Caco-2 (cell line): ENCODE measurements at regions not wholly inside any gene's neighbourhood (a gene's known extent, or its start where the extent isn't known, plus 50 kb on each side); places are given as distances from the start of the nearest gene placed in this dataset.

Experiments
- BruUV-seq: library from RNA; stranded (reverse); fragments of 400-500 nt; replicated peaks from 2 replicates; lab custom pipeline; 2021; lab: Mats Ljungman, UMichigan
- CTCF ChIA-PET: fragments of 300-600 bp; sonication (Branson Sonifier 250); formaldehyde crosslinking; loops from one replicate; lab custom pipeline; 2022; ENCODE audit warnings: antibody characterized with exemption; lab: Charles Lee
- POLR2A ChIA-PET: fragments of 300-600 bp; sonication (Branson Sonifier 250); formaldehyde crosslinking; loops from one replicate; lab custom pipeline; 2022; ENCODE audit warnings: antibody characterized with exemption; lab: Charles Lee
- DNase-seq, 2 experiments: peaks; one replicate each; pipeline versions ENCODE4 v3.0.0 to v3.0.0-alpha.2; 2020 to 2022
- H3K27me3 ChIP-seq: replicated peaks from 2 replicates; pipeline ENCODE4 v1.6.0; 2011; ENCODE audit warnings: low read length; ENCODE audit not compliant: control insufficient read depth, insufficient read depth
- H3K36me3 ChIP-seq: 2 replicates; pipeline ENCODE4 v1.5.1; 2011; ENCODE audit warnings: low read length; ENCODE audit not compliant: control insufficient read depth, insufficient read depth
- H3K4me1 ChIP-seq: fragments of 250-450 bp; sonication (Bioruptor Pico); 2 replicates; pipeline ENCODE4 v1.5.1; 2020; ENCODE audit warnings: mild to moderate bottlenecking
- H3K4me3 ChIP-seq: 2 replicates; pipeline ENCODE4 v1.5.1; 2011; ENCODE audit warnings: low read depth, mild to moderate bottlenecking, control low read depth, low read length
- H3K9me3 ChIP-seq: fragments of 250-450 bp; sonication (Bioruptor Pico); 2 replicates; pipeline ENCODE4 v1.5.1; 2020; ENCODE audit warnings: mild to moderate bottlenecking, moderate library complexity
- H3K27ac Mint-ChIP-seq: one replicate; pipeline ENCODE4 v1.8.0; 2022; ENCODE audit warnings: mixed read lengths; ENCODE audit not compliant: unreplicated experiment
- H3K27me3 Mint-ChIP-seq: one replicate; pipeline ENCODE4 v1.8.0; 2022; ENCODE audit warnings: mixed read lengths; ENCODE audit not compliant: insufficient read depth, unreplicated experiment
- H3K36me3 Mint-ChIP-seq: one replicate; pipeline ENCODE4 v1.8.0; 2022; ENCODE audit warnings: mild to moderate bottlenecking, mixed read lengths; ENCODE audit not compliant: insufficient read depth, unreplicated experiment
- H3K4me1 Mint-ChIP-seq: one replicate; pipeline ENCODE4 v1.8.0; 2022; ENCODE audit warnings: low read depth, mixed read lengths; ENCODE audit not compliant: unreplicated experiment
- H3K4me3 Mint-ChIP-seq: one replicate; pipeline ENCODE4 v1.8.0; 2022; ENCODE audit warnings: mild to moderate bottlenecking, moderate library complexity, mixed read lengths; ENCODE audit not compliant: unreplicated experiment
- H3K9me3 Mint-ChIP-seq: one replicate; pipeline ENCODE4 v1.8.0; 2022; ENCODE audit warnings: mixed read lengths; ENCODE audit not compliant: unreplicated experiment
- CTCF ChIP-seq, 2 experiments: fragments of 200-600 bp in 1 of 2; IDR thresholded peaks; 1 replicate in 1 of 2; 2 replicates in 1 of 2; pipeline versions ENCODE4 v1.5.1 to v1.8.0; 2011 to 2022; ENCODE audit warnings: antibody characterized with exemption in 1 of 2, control low read depth in 1 of 2, inconsistent platforms in 1 of 2, low read depth in 1 of 2, low read length in 1 of 2, mild to moderate bottlenecking in 1 of 2, moderate library complexity in 1 of 2; ENCODE audit not compliant: insufficient read depth in 1 of 2, severe bottlenecking in 1 of 2, unreplicated experiment in 1 of 2
- intact Hi-C: fragments of 100-400 bp; cut with micrococcal nuclease; formaldehyde crosslinking; loops from one replicate; pipeline ENCODE4 v1.10.0; 2022; ENCODE audit not compliant: unreplicated experiment

GRCh38 chr19:27906081-27906480 lies 1306.9 kb downstream of the UQCRFS1 start:
- Mint-ChIP-seq H3K36me3 (no peaks in the 10 kb centered on the region), H3K4me1 (no peaks in the 10 kb centered on the region), H3K4me3 (no peak overlapping the region), H3K9me3 (no peaks in the 10 kb centered on the region), H3K27me3 (peaks cover 3% of the 10 kb centered on the region), H3K27ac (no peak overlapping the region)
- intact Hi-C loops = no loop called here
- no peaks in the 10 kb centered on the region for H3K9me3 ChIP-seq
- H3K4me1 ChIP-seq = no peaks in the 10 kb centered on the region
- no peak for DNase-seq
- no TSS peak for BruUV-seq
- ChIA-PET CTCF (no interaction called here), POLR2A (no interaction called here)
- no peaks in the 10 kb centered on the region for H3K27me3 ChIP-seq
- no peaks in the 10 kb centered on the region for H3K36me3 ChIP-seq
- H3K4me3 ChIP-seq = no peak overlapping the region
- TF ChIP-seq CTCF (IDR thresholded peaks at IDR 0.05; ENCODE audit: insufficient read depth in 1 of 2, low read depth in 1 of 2, low read length in 1 of 2, severe bottlenecking in 1 of 2, unreplicated experiment in 1 of 2) = no peak

GRCh38 chr19:27905074-27905473 lies 1307.9 kb downstream of the UQCRFS1 start:
- intact Hi-C loops = no loop called here
- BruUV-seq = no TSS peak
- Histone ChIP-seq H3K27me3 (no peaks in the 10 kb centered on the region), H3K4me1 (no peaks in the 10 kb centered on the region), H3K4me3 (no peak overlapping the region), H3K36me3 (no peaks in the 10 kb centered on the region), H3K9me3 (no peaks in the 10 kb centered on the region)
- Mint-ChIP-seq H3K27me3 (peaks cover 8% of the 10 kb centered on the region), H3K27ac (no peak overlapping the region), H3K4me3 (no peak overlapping the region), H3K9me3 (no peaks in the 10 kb centered on the region), H3K36me3 (no peaks in the 10 kb centered on the region), H3K4me1 (no peaks in the 10 kb centered on the region)
- POLR2A ChIA-PET = no interaction called here
- no peak for DNase-seq
- no peak for TF ChIP-seq CTCF (IDR thresholded peaks at IDR 0.05; ENCODE audit: insufficient read depth in 1 of 2, low read depth in 1 of 2, low read length in 1 of 2, severe bottlenecking in 1 of 2, unreplicated experiment in 1 of 2)
- CTCF ChIA-PET = no interaction called here

GRCh38 chr19:27901078-27901477 lies 1311.9 kb downstream of the UQCRFS1 start:
- no peak overlapping the region for H3K27ac Mint-ChIP-seq
- no peaks in the 10 kb centered on the region for H3K36me3 Mint-ChIP-seq
- no peak overlapping the region for H3K4me3 ChIP-seq
- peaks cover 8% of the 10 kb centered on the region for H3K27me3 Mint-ChIP-seq
- no peaks in the 10 kb centered on the region for H3K36me3 ChIP-seq
- no peak overlapping the region for H3K4me3 Mint-ChIP-seq
- no peaks in the 10 kb centered on the region for H3K4me1 ChIP-seq
- intact Hi-C loops = no loop called here
- no TSS peak for BruUV-seq
- TF ChIP-seq CTCF (IDR thresholded peaks at IDR 0.05; ENCODE audit: insufficient read depth in 1 of 2, low read depth in 1 of 2, low read length in 1 of 2, severe bottlenecking in 1 of 2, unreplicated experiment in 1 of 2) = no peak
- H3K9me3 Mint-ChIP-seq = no peaks in the 10 kb centered on the region
- no peaks in the 10 kb centered on the region for H3K4me1 Mint-ChIP-seq
- ChIA-PET CTCF (no interaction called here), POLR2A (no interaction called here)
- no peaks in the 10 kb centered on the region for H3K9me3 ChIP-seq
- no peaks in the 10 kb centered on the region for H3K27me3 ChIP-seq
- DNase-seq = no peak
